Hematopoietic multipotent progenitor cell treated with erythropoietin and hydrocortisone succinate and interleukin-3 and kit ligand, for 4 days (in vitro differentiated cells): ENCODE measurements at regions not wholly inside any gene's neighbourhood (a gene's known extent, or its start where the extent isn't known, plus 50 kb on each side); places are given as distances from the start of the nearest gene placed in this dataset.

ENCODE experiments used
- DNase-seq: peaks from one replicate; pipeline ENCODE4 v3.0.0-alpha.2; 2015

GRCh38 chr21:43364261-43364510 lies 62.7 kb downstream of the SIK1 start:
- no peak for DNase-seq

- no peak for DNase-seq
Measured at GRCh38 chr21:43363506-43364260, 63.2 kb downstream of the SIK1 start.

- peak; percentile 35 for DNase-seq
Measured at GRCh38 chr21:43362915-43363314, 64.0 kb downstream of the SIK1 start.

- DNase-seq, result peak; percentile 77
Measured at GRCh38 chr21:43362321-43362791, 64.6 kb downstream of the SIK1 start.

GRCh38 chr21:43361493-43362296 lies 65.2 kb downstream of the SIK1 start:
- DNase-seq, result peak; percentile 8

GRCh38 chr21:43361127-43361492 lies 65.8 kb downstream of the SIK1 start:
- peak; percentile 14 for DNase-seq

GRCh38 chr21:43360441-43361126 lies 66.3 kb downstream of the SIK1 start:
- DNase-seq, result no peak

- no peak for DNase-seq
Measured at GRCh38 chr21:43358940-43359822, 67.8 kb downstream of the SIK1 start.

GRCh38 chr21:43357715-43358430 lies 69.1 kb downstream of the SIK1 start:
- DNase-seq, result no peak

- no peak for DNase-seq
Measured at GRCh38 chr21:43355925-43356289, 71.0 kb downstream of the SIK1 start.

- DNase-seq, result no peak
Measured at GRCh38 chr21:43355266-43355924, 71.5 kb downstream of the SIK1 start.

GRCh38 chr21:43354666-43355065 lies 72.3 kb downstream of the SIK1 start:
- DNase-seq, result no peak

- DNase-seq, result no peak
Measured at GRCh38 chr21:43354026-43354420, 72.9 kb downstream of the SIK1 start.

GRCh38 chr21:43353282-43354025 lies 73.5 kb downstream of the SIK1 start:
- DNase-seq, result no peak

GRCh38 chr21:43352568-43353281 lies 74.2 kb downstream of the SIK1 start:
- peak; percentile 32 for DNase-seq

- no peak for DNase-seq
Measured at GRCh38 chr21:43352154-43352537, 74.8 kb downstream of the SIK1 start.

GRCh38 chr21:43351501-43352153 lies 75.3 kb downstream of the SIK1 start:
- DNase-seq, result no peak

- DNase-seq, result no peak
Measured at GRCh38 chr21:43349644-43350043, 77.3 kb downstream of the SIK1 start.

- no peak for DNase-seq
Measured at GRCh38 chr21:43348801-43349261, 78.1 kb downstream of the SIK1 start.
